GM18505 (cell line): ENCODE measurements at regions not wholly inside any gene's neighbourhood (a gene's known extent, or its start where the extent isn't known, plus 50 kb on each side); places are given as distances from the start of the nearest gene placed in this dataset.

ENCODE experiments used
- ATAC-seq: cut with Tn5 transposase; IDR thresholded peaks from one replicate; pipeline ENCODE4 v1.9.1; 2021; ENCODE audit not compliant: unreplicated experiment
- POLR2A ChIP-seq: IDR thresholded peaks from 4 replicates; pipeline ENCODE4 v1.6.1; 2011; ENCODE audit warnings: borderline replicate concordance; ENCODE audit not compliant: insufficient read depth, insufficient read length; ENCODE audit errors: extremely low read depth

GRCh38 chr14:51189600-51190376, 50.3 kb upstream of the TMX1 start:
- TF ChIP-seq POLR2A = no peak
- no peak for ATAC-seq
